GM12865 (cell line): ENCODE measurements at regions not wholly inside any gene's neighbourhood (a gene's known extent, or its start where the extent isn't known, plus 50 kb on each side); places are given as distances from the start of the nearest gene placed in this dataset.

Source experiments
- DNase-seq: peaks from one replicate; pipeline ENCODE4 v3.0.0; 2010; ENCODE audit warnings: low read depth
- H3K4me3 ChIP-seq: 2 replicates; pipeline ENCODE4 v1.5.1; 2011; ENCODE audit warnings: mild to moderate bottlenecking, low read depth, low read length, control low read depth
- CTCF ChIP-seq: IDR thresholded peaks from 2 replicates; pipeline ENCODE4 v1.5.1; 2011; ENCODE audit warnings: low read length, control low read depth, low read depth, inconsistent platforms; ENCODE audit not compliant: insufficient read depth; ENCODE audit errors: missing control alignments

GRCh38 chr1:208467151-208467780, 223.1 kb upstream of the PLXNA2 start:
- no peak overlapping the region for H3K4me3 ChIP-seq
- no peak for DNase-seq
- no peak for TF ChIP-seq CTCF

GRCh38 chr1:208475449-208475848, 231.3 kb upstream of the PLXNA2 start:
- no peak for DNase-seq

GRCh38 chr1:208475951-208476845, 232.0 kb upstream of the PLXNA2 start:
- TF ChIP-seq CTCF, result no peak
- H3K4me3 ChIP-seq, result no peak overlapping the region
- DNase-seq, result no peak

More at GRCh38 chr1:208475449-208475848, 231.3 kb upstream of the PLXNA2 start:
- H3K4me3 ChIP-seq, result no peak overlapping the region
- no peak for TF ChIP-seq CTCF

DNA sequence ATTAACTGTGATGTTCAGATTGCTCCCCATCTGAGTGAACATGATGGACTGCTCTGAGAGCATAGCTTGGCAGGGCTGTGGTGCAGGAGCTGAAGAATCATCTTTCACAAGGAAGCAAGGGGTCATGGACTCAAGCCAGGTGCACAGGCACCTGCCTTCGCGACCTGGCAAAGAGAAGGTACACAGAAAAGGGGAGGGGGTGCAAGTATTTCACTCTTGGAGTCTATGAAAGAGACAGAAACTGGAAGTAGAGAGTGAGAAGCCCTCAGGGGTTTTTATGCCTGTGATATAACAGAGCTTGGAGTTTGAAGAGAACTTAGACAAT, 232.6 kb upstream of the PLXNA2 start:
- no peak overlapping the region for H3K4me3 ChIP-seq
- no peak for TF ChIP-seq CTCF
- DNase-seq, result no peak

DNA sequence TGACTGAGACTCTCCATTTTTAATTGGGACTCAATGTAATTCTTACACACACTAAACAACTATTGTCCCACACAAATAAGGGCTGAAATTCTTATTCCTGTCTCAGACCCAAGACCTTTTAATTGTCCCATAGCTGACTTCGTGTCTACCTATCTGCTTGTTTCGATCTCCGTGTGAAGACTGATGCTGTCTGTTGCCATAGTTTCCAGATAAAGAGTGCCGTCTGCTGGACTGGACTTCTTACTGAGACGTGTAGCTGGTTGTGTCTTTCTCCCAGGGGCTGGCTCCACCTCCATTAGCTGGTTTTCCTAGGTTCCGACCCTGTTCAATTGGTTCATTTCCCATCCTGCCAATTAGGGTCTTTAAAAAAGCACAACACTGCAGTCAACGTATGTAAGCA, 235.3 kb upstream of the PLXNA2 start:
- no peak overlapping the region for H3K4me3 ChIP-seq
- no peak for DNase-seq
- TF ChIP-seq CTCF, result no peak

- no peak overlapping the region for H3K4me3 ChIP-seq
- no peak for TF ChIP-seq CTCF
- DNase-seq, result no peak
Measured at GRCh38 chr1:208485512-208485911, 241.3 kb upstream of the PLXNA2 start.
